Thoracic aorta (tissue), 2 donors: ENCODE measurements at regions not wholly inside any gene's neighbourhood (a gene's known extent, or its start where the extent isn't known, plus 50 kb on each side); places are given as distances from the start of the nearest gene placed in this dataset.

ENCODE experiments used
- ATAC-seq: fragments of 150-250 bp; one replicate; pipeline ENCODE4 v1.8.0; 2017; ENCODE audit warnings: low read depth; ENCODE audit not compliant: insufficient number of reproducible peaks, low FRiP score
- DNase-seq: peaks from one replicate; pipeline ENCODE4 v3.0.0-alpha.2; 2020; ENCODE audit warnings: low spot score
- H3K27ac ChIP-seq, 2 donors: fragments of 200-600 bp; sonication (generic); 1 replicate in 1 of 2; 2 replicates in 1 of 2; pipeline ENCODE4 v1.5.1; 2016; ENCODE audit warnings: mild to moderate bottlenecking in 2 of 2, moderate library complexity in 2 of 2
- H3K27me3 ChIP-seq: fragments of 200-600 bp; sonication (generic); replicated peaks from 2 replicates; pipeline ENCODE4 v1.6.0; 2016; ENCODE audit warnings: mild to moderate bottlenecking; ENCODE audit not compliant: insufficient read depth
- H3K36me3 ChIP-seq: fragments of 200-600 bp; sonication (generic); one replicate; pipeline ENCODE4 v1.5.1; 2016
- H3K4me1 ChIP-seq, 2 donors: fragments of 200-600 bp; sonication (generic); 1 replicate in 1 of 2; 2 replicates in 1 of 2; pipeline versions ENCODE4 v1.5.1 to v1.6.0; 2016; ENCODE audit warnings: low read depth in 2 of 2, mild to moderate bottlenecking in 1 of 2; ENCODE audit not compliant: control insufficient read depth in 1 of 2
- H3K4me3 ChIP-seq: fragments of 200-600 bp; sonication (generic); 2 replicates; pipeline ENCODE4 v1.5.1; 2016; ENCODE audit warnings: mild to moderate bottlenecking
- H3K9me3 ChIP-seq: fragments of 200-600 bp; sonication (generic); 2 replicates; pipeline ENCODE4 v1.5.1; 2016
- TF ChIP-seq, protein P1 (sequence below): fragments of 200-600 bp; sonication (generic); IDR thresholded peaks from one replicate; pipeline ENCODE4 v1.5.1; 2019; ENCODE audit warnings: antibody characterized with exemption

DNA sequence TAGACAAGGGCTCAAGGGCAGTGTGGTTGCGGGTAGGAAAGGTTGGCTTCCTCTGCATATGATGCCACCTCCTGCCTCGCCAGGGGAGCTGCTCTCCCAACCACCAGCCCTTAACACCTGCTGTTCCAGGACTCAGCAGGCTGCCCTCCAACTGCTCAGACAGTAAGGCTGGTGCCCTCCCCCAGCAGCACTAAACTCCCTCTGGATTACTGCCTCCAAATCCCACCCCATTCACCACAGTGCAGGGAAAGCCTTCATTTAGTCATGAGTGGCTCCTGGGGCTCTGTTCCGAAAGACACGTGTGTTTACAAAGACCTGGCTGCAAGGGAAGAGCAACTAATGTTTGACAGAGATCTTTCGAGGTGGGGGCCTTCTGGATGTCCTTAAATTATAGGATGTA lies 437.2 kb upstream of the MKI67 start:
- no peaks in the 10 kb centered on the region for H3K9me3 ChIP-seq
- no peaks in the 10 kb centered on the region for H3K4me1 ChIP-seq
- H3K36me3 ChIP-seq, result no peaks in the 10 kb centered on the region
- DNase-seq (no peak), ATAC-seq (no peak)
- no peaks in the 10 kb centered on the region for H3K27me3 ChIP-seq
- no peak overlapping the region for H3K4me3 ChIP-seq
- TF ChIP-seq, protein P1, sequence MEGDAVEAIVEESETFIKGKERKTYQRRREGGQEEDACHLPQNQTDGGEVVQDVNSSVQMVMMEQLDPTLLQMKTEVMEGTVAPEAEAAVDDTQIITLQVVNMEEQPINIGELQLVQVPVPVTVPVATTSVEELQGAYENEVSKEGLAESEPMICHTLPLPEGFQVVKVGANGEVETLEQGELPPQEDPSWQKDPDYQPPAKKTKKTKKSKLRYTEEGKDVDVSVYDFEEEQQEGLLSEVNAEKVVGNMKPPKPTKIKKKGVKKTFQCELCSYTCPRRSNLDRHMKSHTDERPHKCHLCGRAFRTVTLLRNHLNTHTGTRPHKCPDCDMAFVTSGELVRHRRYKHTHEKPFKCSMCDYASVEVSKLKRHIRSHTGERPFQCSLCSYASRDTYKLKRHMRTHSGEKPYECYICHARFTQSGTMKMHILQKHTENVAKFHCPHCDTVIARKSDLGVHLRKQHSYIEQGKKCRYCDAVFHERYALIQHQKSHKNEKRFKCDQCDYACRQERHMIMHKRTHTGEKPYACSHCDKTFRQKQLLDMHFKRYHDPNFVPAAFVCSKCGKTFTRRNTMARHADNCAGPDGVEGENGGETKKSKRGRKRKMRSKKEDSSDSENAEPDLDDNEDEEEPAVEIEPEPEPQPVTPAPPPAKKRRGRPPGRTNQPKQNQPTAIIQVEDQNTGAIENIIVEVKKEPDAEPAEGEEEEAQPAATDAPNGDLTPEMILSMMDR, result no peak
- no peak overlapping the region for H3K27ac ChIP-seq

DNA sequence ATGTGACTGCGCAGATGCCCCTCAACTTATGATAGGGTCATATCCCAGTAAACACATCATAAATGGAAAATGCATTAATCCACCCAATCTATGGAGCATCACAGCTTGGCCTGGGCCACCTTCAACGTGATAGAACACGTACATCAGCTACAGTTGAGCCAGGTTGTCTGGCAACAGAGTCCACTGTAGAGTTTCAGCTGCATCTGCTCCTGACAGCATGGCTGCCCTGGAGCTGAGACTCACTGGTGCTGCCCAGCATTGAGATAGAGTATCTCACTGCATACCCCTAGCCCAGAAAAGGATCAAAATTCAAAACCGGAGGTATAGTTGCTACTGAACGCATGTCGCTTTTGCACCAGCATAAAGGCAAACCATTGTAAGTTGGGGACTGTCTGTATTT lies 437.7 kb upstream of the MKI67 start:
- Histone ChIP-seq H3K36me3 (no peaks in the 10 kb centered on the region), H3K4me3 (no peak overlapping the region), H3K27ac (no peak overlapping the region), H3K27me3 (no peaks in the 10 kb centered on the region), H3K9me3 (no peaks in the 10 kb centered on the region), H3K4me1 (no peaks in the 10 kb centered on the region)
- DNase-seq (no peak), ATAC-seq (no peak)
- TF ChIP-seq, protein P1, result no peak

DNA sequence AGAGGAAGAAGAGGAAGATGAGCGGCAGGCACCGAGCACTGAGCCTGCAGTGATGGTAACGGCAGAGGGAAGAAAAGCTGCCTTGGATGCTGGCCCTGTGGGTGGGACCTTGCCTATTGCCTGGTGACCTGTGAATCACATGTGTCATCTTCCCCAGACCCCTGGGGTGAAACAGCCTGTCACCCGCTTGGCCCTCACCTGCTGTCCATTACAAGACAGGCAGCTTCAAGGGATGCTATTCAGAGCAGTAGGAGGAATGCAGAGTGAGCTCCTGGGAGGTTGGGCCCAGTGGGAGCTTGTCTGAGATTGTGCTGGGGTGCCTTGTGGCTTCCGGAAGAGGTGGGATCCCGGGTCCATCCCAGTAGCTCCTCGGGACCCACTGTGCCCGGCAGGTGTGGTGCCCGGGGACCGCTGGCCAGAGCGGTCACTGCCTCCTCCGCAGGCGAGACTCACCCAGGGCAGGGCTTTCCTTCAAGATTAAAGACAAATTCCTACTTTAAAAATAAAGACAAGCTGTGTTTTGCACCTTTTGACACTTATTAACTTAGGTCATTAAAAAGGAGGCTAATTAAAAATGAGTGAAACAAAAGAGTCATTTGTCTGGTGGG lies 440.2 kb upstream of the MKI67 start:
- Histone ChIP-seq H3K4me1 (no peaks in the 10 kb centered on the region), H3K36me3 (no peaks in the 10 kb centered on the region), H3K4me3 (no peak overlapping the region), H3K9me3 (no peaks in the 10 kb centered on the region), H3K27me3 (no peaks in the 10 kb centered on the region), H3K27ac (no peak overlapping the region)
- TF ChIP-seq, protein P1, result no peak
- no peak for ATAC-seq
- DNase-seq, result no peak

DNA sequence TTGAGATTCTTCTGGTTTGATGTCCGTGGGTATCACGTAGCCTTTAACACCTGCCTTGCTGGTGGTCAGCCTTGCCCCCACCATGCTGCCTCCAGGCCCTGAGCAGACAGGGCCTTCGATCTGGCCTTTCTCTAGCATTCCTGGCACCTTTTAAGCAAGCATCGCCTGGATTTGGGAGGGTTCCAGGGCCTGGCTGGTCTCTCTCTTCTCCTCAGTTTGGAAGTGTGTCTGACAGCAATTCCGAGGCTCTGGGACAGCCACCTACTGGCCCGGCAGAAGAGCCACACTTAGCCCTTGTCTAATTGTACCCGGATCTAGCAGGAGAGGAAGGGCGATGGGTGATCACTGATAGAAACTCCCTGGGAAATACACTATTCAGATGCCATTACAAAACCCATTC lies 441.3 kb upstream of the MKI67 start:
- no peak for ATAC-seq
- Histone ChIP-seq H3K9me3 (no peaks in the 10 kb centered on the region), H3K36me3 (no peaks in the 10 kb centered on the region), H3K4me1 (no peaks in the 10 kb centered on the region), H3K27me3 (no peaks in the 10 kb centered on the region), H3K27ac (no peak overlapping the region), H3K4me3 (no peak overlapping the region)
- TF ChIP-seq, protein P1, result no peak
- DNase-seq, result no peak

DNA sequence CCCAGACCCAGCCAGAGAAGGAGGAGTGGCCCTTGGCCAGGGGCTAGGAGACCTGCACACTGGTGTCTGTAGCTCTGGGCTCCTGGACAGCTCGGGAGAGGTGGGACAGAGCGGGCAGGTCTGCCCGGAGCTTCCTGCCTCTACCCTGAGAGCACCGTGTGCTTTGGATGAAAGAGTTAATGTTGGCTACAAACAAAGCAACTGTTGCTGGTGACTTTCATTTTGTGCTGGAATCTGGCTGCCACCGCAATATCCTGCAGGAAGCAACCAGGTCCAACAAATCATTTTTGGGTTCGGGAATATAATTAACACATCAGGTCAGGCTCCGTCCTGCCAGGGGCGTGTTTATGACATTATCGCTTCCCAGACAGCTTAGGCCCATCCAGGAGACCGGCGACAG lies 441.8 kb upstream of the MKI67 start:
- ATAC-seq (no peak), DNase-seq (no peak)
- Histone ChIP-seq H3K36me3 (no peaks in the 10 kb centered on the region), H3K27me3 (no peaks in the 10 kb centered on the region), H3K4me3 (no peak overlapping the region), H3K4me1 (no peaks in the 10 kb centered on the region), H3K27ac (no peak overlapping the region), H3K9me3 (no peaks in the 10 kb centered on the region)
- TF ChIP-seq, protein P1, result no peak
